ENCODE measurements at regions not wholly inside any gene's neighbourhood (a gene's known extent, or its start where the extent isn't known, plus 50 kb on each side); places are given as distances from the start of the nearest gene placed in this dataset.

DNA sequence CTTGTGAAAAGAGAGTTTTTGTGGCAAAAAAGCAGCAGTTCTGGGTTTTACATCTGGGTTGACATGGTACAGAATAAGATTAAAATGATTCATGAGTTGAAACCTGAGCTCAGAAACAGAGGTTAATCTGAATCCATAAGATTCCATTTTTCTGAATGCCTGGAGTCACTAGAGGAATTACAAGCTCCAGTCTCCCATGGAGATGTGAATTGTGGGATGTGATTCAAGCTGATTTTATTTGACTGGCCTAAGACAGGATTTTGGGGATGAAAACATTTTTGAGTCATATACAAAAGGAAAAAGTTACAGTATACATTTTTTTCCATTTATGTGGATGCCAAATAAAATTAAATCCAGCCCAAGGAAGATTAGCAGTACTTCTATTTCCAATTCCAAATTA, 161.1 kb downstream of the RBM46 start:
- TF ChIP-seq, protein P1, sequence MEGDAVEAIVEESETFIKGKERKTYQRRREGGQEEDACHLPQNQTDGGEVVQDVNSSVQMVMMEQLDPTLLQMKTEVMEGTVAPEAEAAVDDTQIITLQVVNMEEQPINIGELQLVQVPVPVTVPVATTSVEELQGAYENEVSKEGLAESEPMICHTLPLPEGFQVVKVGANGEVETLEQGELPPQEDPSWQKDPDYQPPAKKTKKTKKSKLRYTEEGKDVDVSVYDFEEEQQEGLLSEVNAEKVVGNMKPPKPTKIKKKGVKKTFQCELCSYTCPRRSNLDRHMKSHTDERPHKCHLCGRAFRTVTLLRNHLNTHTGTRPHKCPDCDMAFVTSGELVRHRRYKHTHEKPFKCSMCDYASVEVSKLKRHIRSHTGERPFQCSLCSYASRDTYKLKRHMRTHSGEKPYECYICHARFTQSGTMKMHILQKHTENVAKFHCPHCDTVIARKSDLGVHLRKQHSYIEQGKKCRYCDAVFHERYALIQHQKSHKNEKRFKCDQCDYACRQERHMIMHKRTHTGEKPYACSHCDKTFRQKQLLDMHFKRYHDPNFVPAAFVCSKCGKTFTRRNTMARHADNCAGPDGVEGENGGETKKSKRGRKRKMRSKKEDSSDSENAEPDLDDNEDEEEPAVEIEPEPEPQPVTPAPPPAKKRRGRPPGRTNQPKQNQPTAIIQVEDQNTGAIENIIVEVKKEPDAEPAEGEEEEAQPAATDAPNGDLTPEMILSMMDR (IDR thresholded peaks at IDR 0.05 in 2 of 3, conservative IDR thresholded peaks at IDR 0.05 in 1 of 3; ENCODE audit: insufficient read depth in 2 of 3, low read depth in 1 of 3, low read length in 3 of 3) = no peak
- TF ChIP-seq ZNF143 (CRISPR knock-in tag; IDR thresholded peaks at IDR 0.05) = no peak
- TF ChIP-seq EP300 (IDR thresholded peaks at IDR 0.05; ENCODE audit: low read length) = no peak
- no peak for TF ChIP-seq KLF6 (CRISPR knock-in tag; IDR thresholded peaks at IDR 0.05; ENCODE audit: borderline replicate concordance)
- no peak for TF ChIP-seq RAD21 (CRISPR knock-in tag; conservative IDR thresholded peaks at IDR 0.05 in 1 of 2, IDR thresholded peaks at IDR 0.05 in 1 of 2)
- TF ChIP-seq HDAC6 (IDR thresholded peaks at IDR 0.05; ENCODE audit: low read depth, low read length) = no peak
- no peak for TF ChIP-seq ZFP30 (CRISPR knock-in tag; IDR thresholded peaks at IDR 0.05; ENCODE audit: borderline replicate concordance)
- TF ChIP-seq CREB3 (tag; conservative IDR thresholded peaks at IDR 0.05; ENCODE audit: low read depth) = no peak
- TF ChIP-seq, protein P2, sequence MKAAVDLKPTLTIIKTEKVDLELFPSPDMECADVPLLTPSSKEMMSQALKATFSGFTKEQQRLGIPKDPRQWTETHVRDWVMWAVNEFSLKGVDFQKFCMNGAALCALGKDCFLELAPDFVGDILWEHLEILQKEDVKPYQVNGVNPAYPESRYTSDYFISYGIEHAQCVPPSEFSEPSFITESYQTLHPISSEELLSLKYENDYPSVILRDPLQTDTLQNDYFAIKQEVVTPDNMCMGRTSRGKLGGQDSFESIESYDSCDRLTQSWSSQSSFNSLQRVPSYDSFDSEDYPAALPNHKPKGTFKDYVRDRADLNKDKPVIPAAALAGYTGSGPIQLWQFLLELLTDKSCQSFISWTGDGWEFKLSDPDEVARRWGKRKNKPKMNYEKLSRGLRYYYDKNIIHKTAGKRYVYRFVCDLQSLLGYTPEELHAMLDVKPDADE (conservative IDR thresholded peaks at IDR 0.05; ENCODE audit: control insufficient read depth, low read depth, low read length) = no peak
- no peak for TF ChIP-seq CBFA2T3 (IDR thresholded peaks at IDR 0.05)
- no peak for TF ChIP-seq ZZZ3 (IDR thresholded peaks at IDR 0.05)
- no peak for TF ChIP-seq PHF20 (IDR thresholded peaks at IDR 0.05; ENCODE audit: partially characterized antibody)

Data from K562 (cell line).